ENCODE measurements at regions not wholly inside any gene's neighbourhood (a gene's known extent, or its start where the extent isn't known, plus 50 kb on each side); places are given as distances from the start of the nearest gene placed in this dataset.

DNA sequence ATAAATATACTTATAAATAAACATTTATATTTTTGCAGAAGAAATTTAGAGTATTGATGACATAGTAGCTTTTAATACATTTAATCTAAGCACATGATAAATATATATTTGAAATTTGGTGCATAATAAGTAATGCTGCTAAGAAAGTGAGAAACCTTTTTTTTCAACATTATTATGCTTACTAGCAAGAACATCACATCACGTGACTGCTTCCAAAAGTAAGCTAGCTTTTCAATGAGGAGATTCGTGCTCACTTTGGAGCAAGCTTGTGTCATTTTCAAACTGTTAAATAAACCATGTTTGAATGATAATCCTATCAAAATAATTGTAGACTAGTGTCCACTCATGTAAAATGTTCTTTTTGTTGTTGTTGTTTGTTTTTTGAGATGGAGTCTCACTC, 109.0 kb upstream of the SLC4A7 start:
- H3K4me1 ChIP-seq (ENCODE audit: control insufficient read depth, insufficient read depth, low read length): no peaks in the 10 kb centered on the region

DNA sequence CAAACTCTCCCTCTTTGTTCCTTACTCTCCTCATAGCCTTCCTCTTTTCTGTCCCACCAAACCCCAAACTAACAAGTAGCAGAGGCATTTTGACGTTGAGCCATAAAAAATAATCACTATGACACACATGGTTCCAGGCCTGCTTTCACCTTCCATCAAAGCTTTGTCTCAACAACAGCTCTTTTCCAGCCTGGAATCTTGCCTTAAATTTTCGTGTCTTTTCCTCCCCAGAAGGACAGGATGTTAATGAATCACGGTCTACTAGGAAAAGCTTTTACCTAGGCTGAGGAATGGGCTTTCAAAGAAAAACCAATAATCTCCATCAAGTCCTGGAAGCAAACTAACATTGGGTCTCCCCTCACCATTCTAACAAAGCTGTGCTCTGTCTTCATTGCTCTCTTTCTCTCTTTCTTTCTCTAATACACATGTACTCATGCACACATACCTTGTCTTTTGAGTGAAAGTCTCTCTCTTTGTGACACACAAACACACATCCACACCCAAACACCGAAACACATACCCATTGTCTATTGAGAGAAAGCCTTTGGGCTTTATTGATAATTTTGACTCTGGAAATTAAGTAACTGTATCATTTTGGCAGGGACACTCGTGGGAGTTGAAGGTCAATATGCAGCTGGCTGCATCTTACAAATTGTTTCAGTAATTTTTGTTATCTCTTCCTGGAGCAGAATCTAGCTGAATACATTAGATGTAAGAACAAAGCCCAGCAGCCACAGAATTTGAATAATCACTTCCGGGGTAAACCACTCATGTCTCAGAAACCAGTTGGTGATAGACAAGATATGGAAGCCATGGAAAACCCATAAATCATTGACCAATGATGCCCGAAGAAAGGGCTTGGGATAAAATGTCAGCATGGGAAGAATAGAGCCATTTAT, 107.4 kb upstream of the SLC4A7 start:
- Histone ChIP-seq H3K9me3 (replicated peaks; ENCODE audit: control insufficient read depth, low read depth, low read length) (no peaks in the 10 kb centered on the region), H3K4me3 (ENCODE audit: low read length) (no peak overlapping the region), H3K27ac (ENCODE audit: low read length) (peak overlapping the region; percentile 67), H3K36me3 (ENCODE audit: control insufficient read depth, insufficient read depth, low read length) (no peaks in the 10 kb centered on the region), H3K27me3 (ENCODE audit: control insufficient read depth, insufficient read depth, low read length) (no peaks in the 10 kb centered on the region), H3K4me1 (ENCODE audit: control insufficient read depth, insufficient read depth, low read length) (no peaks in the 10 kb centered on the region)
- 0% methylated on average over 2 of the region's 7 CpGs for WGBS (ENCODE audit: insufficient coverage)
- peak; percentile 43 for DNase-seq

More for the DNA sequence above, 109.0 kb upstream of the SLC4A7 start:
- WGBS (ENCODE audit: insufficient coverage): no CpG with 5 or more reads among the region's 2 CpGs
- DNase-seq: no peak
- Histone ChIP-seq H3K36me3 (ENCODE audit: control insufficient read depth, insufficient read depth, low read length) (no peaks in the 10 kb centered on the region), H3K9me3 (replicated peaks; ENCODE audit: control insufficient read depth, low read depth, low read length) (no peaks in the 10 kb centered on the region), H3K4me3 (ENCODE audit: low read length) (no peak overlapping the region), H3K27me3 (ENCODE audit: control insufficient read depth, insufficient read depth, low read length) (no peaks in the 10 kb centered on the region), H3K27ac (ENCODE audit: low read length) (no peak overlapping the region)

DNA sequence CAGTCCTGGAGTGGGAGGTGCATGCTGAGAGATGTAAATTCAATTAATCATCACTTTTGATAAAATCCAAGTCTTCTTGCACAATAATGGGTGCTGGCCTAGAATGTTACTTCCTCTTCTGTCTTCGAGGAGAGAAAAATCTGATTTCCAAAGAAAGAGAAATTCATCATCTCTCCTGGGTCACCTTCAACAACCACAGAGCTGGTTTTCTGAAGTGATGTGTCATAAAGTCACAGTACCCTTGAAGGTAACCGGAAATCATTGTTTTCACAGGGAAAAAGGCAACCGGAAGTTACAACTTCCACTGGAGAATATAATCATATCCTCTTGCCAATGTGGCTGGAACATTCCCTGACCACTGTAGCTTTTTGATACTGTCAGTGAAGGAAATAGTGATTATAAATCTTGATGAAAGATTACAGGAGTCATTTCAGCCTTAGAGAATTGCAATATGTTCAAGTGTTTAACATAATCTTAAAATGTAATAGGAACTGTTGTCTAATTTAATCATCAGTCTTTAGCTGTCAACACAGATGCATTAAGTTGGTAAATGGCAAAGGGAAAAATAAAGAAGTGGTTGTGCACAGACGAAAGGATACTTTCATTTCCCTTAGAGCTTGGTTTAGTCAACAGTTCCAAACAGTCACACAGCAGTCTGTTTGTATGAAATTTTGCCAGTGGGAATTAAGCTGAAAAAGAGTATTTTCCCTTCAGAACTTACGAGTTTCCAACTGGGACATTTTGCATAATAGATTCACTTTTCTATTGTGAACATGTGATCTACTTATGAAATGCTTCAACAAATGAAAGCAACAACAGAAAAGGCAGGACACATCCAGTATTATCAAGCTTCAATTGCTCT, 106.5 kb upstream of the SLC4A7 start:
- no peaks in the 10 kb centered on the region for H3K4me1 ChIP-seq (ENCODE audit: control insufficient read depth, insufficient read depth, low read length)
- H3K9me3 ChIP-seq (replicated peaks; ENCODE audit: control insufficient read depth, low read depth, low read length): no peaks in the 10 kb centered on the region
- H3K4me3 ChIP-seq (ENCODE audit: low read length): no peak overlapping the region
- H3K36me3 ChIP-seq (ENCODE audit: control insufficient read depth, insufficient read depth, low read length): no peaks in the 10 kb centered on the region
- peak overlapping the region; percentile 67 for H3K27ac ChIP-seq (ENCODE audit: low read length)
- no peaks in the 10 kb centered on the region for H3K27me3 ChIP-seq (ENCODE audit: control insufficient read depth, insufficient read depth, low read length)
- DNase-seq: peak; percentile 80
- no CpG with 5 or more reads among the region's 5 CpGs for WGBS (ENCODE audit: insufficient coverage)

DNA sequence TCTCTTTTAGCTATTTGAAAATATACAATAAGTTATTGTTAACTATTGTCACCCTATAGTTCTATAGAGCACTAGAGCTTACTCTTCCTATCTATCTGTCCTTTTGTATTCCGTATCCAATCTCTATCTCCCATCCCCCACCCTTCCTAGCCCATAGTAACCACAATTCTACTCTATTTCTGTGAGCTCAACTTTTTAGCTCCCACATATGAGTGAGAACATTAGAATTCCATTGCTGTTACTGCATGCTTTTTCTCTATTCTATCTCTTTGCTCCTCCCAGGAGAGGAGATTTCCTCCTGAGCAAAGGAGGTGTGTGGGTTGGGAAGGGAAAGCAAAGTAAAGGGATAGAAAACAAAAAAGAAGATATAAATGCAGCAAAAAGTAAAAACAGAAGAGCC, 105.6 kb upstream of the SLC4A7 start:
- WGBS (ENCODE audit: insufficient coverage): 83% methylated on average over 1 of the region's 1 CpG
- H3K27ac ChIP-seq (ENCODE audit: low read length): peak overlapping the region; percentile 32
- H3K4me1 ChIP-seq (ENCODE audit: control insufficient read depth, insufficient read depth, low read length): no peaks in the 10 kb centered on the region
- H3K27me3 ChIP-seq (ENCODE audit: control insufficient read depth, insufficient read depth, low read length): no peaks in the 10 kb centered on the region
- no peaks in the 10 kb centered on the region for H3K9me3 ChIP-seq (replicated peaks; ENCODE audit: control insufficient read depth, low read depth, low read length)
- H3K36me3 ChIP-seq (ENCODE audit: control insufficient read depth, insufficient read depth, low read length): no peaks in the 10 kb centered on the region
- DNase-seq: no peak
- H3K4me3 ChIP-seq (ENCODE audit: low read length): no peak overlapping the region

DNA sequence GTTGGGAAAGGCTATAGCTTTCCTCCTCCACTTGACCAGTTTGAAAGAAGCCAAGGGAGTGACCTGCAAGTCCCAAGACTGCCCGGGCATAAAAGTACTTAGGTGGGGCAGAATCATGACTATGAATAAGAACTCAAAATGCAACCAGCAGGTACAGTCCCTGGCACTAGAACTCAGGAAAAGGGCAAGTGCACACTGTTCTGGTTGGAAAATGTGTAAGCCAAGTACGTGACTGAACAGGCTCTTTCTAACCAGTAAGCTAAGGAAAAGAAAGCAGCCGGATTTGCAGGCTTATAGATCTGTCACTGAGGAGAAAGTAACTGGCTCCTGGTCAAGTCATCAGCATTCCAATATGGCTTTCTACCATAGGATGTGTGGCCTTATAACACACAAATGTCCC, 101.2 kb upstream of the SLC4A7 start:
- no peak for DNase-seq
- Histone ChIP-seq H3K27ac (ENCODE audit: low read length) (no peak overlapping the region), H3K36me3 (ENCODE audit: control insufficient read depth, insufficient read depth, low read length) (no peaks in the 10 kb centered on the region), H3K4me3 (ENCODE audit: low read length) (no peak overlapping the region), H3K9me3 (replicated peaks; ENCODE audit: control insufficient read depth, low read depth, low read length) (no peaks in the 10 kb centered on the region), H3K27me3 (ENCODE audit: control insufficient read depth, insufficient read depth, low read length) (no peaks in the 10 kb centered on the region), H3K4me1 (ENCODE audit: control insufficient read depth, insufficient read depth, low read length) (no peaks in the 10 kb centered on the region)
- 46% methylated on average over 3 of the region's 3 CpGs for WGBS (ENCODE audit: insufficient coverage)

DNA sequence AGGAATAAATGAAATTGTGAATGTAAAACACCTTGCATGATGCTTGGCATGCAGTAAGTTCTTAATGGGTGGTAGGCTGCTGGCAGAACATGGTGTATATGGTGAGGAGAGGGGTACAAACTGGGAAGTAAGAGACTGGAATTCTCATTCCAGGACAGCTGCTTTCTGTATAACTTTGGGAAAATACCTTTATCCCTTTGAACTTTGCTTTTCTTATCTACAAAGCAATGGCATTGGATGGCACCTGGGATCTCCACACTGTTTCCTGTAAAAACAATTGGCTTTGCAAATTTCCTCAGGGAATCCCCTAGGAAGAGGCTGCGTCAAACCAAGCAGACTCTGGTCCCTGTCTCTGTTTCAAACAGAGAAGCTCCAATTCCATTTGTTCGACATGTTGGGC, 100.7 kb upstream of the SLC4A7 start:
- no peak for DNase-seq
- Histone ChIP-seq H3K36me3 (ENCODE audit: control insufficient read depth, insufficient read depth, low read length) (no peaks in the 10 kb centered on the region), H3K27ac (ENCODE audit: low read length) (no peak overlapping the region), H3K4me3 (ENCODE audit: low read length) (no peak overlapping the region), H3K4me1 (ENCODE audit: control insufficient read depth, insufficient read depth, low read length) (no peaks in the 10 kb centered on the region), H3K27me3 (ENCODE audit: control insufficient read depth, insufficient read depth, low read length) (no peaks in the 10 kb centered on the region), H3K9me3 (replicated peaks; ENCODE audit: control insufficient read depth, low read depth, low read length) (no peaks in the 10 kb centered on the region)
- WGBS (ENCODE audit: insufficient coverage): 40% methylated on average over 1 of the region's 2 CpGs

DNA sequence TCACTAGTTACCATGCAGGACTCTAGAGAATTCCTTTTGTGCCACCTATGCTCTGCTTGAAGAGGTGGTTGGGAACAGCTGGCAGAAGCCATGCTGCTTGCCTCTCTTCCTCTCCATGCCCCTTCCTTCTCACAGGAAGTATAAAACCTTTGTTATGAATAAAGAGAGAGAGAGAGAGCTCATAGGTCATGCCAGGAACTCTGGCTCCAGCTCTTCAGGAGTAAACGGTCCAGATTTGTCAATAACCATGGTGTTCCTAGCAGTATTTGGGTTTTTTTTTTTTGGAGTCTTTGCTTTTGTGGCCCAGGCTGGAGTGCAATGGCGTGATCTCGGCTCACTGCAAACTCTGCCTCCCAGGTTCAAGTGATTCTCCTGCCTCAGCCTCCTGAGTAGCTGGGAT, 97.7 kb upstream of the SLC4A7 start:
- H3K9me3 ChIP-seq (replicated peaks; ENCODE audit: control insufficient read depth, low read depth, low read length): no peaks in the 10 kb centered on the region
- DNase-seq: no peak
- whole genome bisulfite sequencing (ENCODE audit: insufficient coverage): 80% methylated on average over 1 of the region's 3 CpGs
- H3K27me3 ChIP-seq (ENCODE audit: control insufficient read depth, insufficient read depth, low read length): no peaks in the 10 kb centered on the region
- H3K27ac ChIP-seq (ENCODE audit: low read length): no peak overlapping the region
- H3K4me1 ChIP-seq (ENCODE audit: control insufficient read depth, insufficient read depth, low read length): no peaks in the 10 kb centered on the region
- H3K36me3 ChIP-seq (ENCODE audit: control insufficient read depth, insufficient read depth, low read length): no peaks in the 10 kb centered on the region
- no peak overlapping the region for H3K4me3 ChIP-seq (ENCODE audit: low read length)

DNA sequence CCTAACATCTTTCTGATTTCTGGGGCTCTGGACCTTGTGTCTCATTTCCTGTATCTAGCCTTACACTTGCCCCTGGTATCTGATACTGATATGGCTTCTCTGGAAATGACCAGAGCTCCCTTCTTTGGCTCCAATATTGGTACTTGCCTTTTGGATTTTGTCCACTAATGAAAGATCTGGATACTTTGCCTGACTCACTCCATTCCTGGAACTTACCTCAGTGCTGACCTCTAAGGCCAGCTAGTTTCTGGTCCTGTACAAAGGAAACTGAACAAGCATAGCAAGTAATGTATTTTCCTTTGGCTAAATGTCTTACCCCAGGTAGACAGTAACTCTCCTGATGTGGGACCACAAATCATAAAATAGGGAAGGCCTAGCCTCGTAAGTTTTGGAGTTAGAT, 93.8 kb upstream of the SLC4A7 start:
- no CpG with 5 or more reads among the region's 1 CpG for WGBS (ENCODE audit: insufficient coverage)
- H3K4me1 ChIP-seq (ENCODE audit: control insufficient read depth, insufficient read depth, low read length): no peaks in the 10 kb centered on the region
- H3K27ac ChIP-seq (ENCODE audit: low read length): no peak overlapping the region
- H3K27me3 ChIP-seq (ENCODE audit: control insufficient read depth, insufficient read depth, low read length): no peaks in the 10 kb centered on the region
- H3K9me3 ChIP-seq (replicated peaks; ENCODE audit: control insufficient read depth, low read depth, low read length): no peaks in the 10 kb centered on the region
- no peak overlapping the region for H3K4me3 ChIP-seq (ENCODE audit: low read length)
- no peaks in the 10 kb centered on the region for H3K36me3 ChIP-seq (ENCODE audit: control insufficient read depth, insufficient read depth, low read length)
- no peak for DNase-seq

DNA sequence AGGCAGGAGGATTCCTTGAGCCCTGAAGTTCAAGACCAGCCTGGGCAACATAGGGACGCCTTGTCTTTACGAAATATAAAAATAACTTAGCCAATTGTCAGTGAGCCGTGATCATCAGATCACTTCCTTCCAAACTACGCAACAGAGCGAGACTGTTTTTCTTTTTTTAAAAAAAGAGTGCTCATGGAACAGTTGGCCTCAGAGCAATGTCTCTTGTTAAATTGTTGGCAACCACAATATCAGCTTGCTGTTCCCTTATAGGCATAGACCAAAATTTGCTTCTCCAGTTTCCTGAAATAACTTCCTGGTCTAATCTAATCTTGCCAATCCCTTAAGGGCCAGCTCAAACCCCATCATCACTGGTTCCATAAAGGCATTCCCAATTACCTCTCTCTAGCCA, 93.3 kb upstream of the SLC4A7 start:
- 93% methylated on average over 4 of the region's 5 CpGs for WGBS (ENCODE audit: insufficient coverage)
- Histone ChIP-seq H3K27me3 (ENCODE audit: control insufficient read depth, insufficient read depth, low read length) (no peaks in the 10 kb centered on the region), H3K9me3 (replicated peaks; ENCODE audit: control insufficient read depth, low read depth, low read length) (no peaks in the 10 kb centered on the region), H3K27ac (ENCODE audit: low read length) (no peak overlapping the region), H3K36me3 (ENCODE audit: control insufficient read depth, insufficient read depth, low read length) (no peaks in the 10 kb centered on the region), H3K4me1 (ENCODE audit: control insufficient read depth, insufficient read depth, low read length) (no peaks in the 10 kb centered on the region), H3K4me3 (ENCODE audit: low read length) (no peak overlapping the region)
- DNase-seq: peak; percentile 43

DNA sequence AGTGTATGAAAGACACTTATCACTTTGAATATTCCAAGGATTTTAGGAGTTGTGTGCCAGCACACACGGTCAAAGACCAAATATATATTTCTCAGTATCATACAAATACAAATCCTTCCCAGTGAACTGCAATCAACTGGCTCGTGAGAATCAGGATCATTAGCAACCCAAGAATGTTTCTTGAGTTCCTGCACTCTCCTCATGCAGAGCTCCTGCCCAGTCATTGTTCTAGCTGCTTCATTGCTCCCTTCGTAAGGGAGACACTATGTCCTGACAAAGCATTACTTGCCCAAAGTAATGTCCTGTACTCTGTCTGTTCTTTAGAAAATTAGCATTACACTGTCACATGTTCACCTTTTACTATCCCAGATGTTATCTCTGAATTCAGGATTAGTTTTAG, 92.0 kb upstream of the SLC4A7 start:
- H3K27me3 ChIP-seq (ENCODE audit: control insufficient read depth, insufficient read depth, low read length): no peaks in the 10 kb centered on the region
- no peak for DNase-seq
- no peaks in the 10 kb centered on the region for H3K4me1 ChIP-seq (ENCODE audit: control insufficient read depth, insufficient read depth, low read length)
- H3K27ac ChIP-seq (ENCODE audit: low read length): no peak overlapping the region
- H3K4me3 ChIP-seq (ENCODE audit: low read length): no peak overlapping the region
- WGBS (ENCODE audit: insufficient coverage): 60% methylated on average over 1 of the region's 3 CpGs
- no peaks in the 10 kb centered on the region for H3K36me3 ChIP-seq (ENCODE audit: control insufficient read depth, insufficient read depth, low read length)
- no peaks in the 10 kb centered on the region for H3K9me3 ChIP-seq (replicated peaks; ENCODE audit: control insufficient read depth, low read depth, low read length)

All from muscle of leg (tissue), 3 donors.